DMS 273 (cell line): ENCODE measurements at regions not wholly inside any gene's neighbourhood (a gene's known extent, or its start where the extent isn't known, plus 50 kb on each side); places are given as distances from the start of the nearest gene placed in this dataset.

Experiments used
- DNase-seq: peaks from one replicate; lab custom pipeline; 2025; ENCODE audit not compliant: unreplicated experiment; lab: John Stamatoyannopoulos, UW

DNA sequence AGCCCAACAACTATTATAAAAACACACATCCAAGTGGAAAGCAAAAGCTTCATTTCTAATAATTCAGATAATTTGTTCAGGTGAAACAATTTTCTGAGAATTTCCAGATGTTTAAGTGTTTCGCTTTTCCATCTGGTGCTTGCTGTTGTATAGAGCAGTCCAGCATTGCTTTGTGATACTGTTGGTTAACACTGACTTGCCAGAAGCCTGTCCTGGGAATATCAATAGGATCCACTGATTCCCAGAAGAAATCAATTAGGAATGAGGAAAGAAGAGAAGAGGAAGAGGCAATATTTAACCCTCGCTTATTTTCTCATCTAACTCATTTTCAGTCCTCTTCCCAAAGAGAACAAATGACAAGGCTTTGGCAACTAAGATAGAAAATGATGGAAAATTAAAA, 94.9 kb upstream of the DDIT4L start:
- DNase-seq, result no peak

DNA sequence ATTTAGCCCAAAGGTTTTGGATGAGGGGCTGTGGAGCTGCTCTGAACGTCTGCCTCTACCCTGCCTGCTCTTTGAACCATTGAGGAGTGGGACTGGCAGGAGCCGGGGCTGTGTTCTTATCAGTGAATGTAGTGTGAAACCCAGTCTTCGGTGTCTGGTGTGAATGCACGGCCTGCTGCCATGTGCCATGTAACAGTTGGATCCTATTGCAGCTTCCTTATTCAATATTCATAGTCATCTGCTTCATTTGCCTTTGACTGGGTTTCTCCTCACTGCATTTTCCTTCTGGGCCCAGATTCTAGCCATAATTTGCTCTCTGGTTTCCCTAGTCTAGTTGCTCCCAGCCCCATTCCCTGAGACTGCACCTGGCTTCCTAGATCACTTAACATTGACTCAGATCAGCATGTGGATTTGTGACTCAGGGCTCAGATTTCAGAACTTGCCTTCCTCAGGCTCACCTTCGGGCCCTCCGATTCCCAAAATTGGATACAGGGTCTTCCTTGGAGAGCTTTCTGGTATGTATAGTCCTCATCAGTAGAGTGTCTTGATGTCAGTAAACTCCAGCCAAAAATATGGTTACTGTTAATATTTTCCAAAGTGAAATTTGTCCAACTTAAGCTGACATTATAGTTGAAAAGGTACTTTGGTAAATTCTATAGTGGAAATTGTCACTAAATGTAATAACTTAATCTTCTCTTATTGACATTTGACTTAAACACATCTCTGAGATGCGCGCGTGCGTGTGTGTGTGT, 94.0 kb upstream of the DDIT4L start:
- peak; percentile 41 for DNase-seq

DNA sequence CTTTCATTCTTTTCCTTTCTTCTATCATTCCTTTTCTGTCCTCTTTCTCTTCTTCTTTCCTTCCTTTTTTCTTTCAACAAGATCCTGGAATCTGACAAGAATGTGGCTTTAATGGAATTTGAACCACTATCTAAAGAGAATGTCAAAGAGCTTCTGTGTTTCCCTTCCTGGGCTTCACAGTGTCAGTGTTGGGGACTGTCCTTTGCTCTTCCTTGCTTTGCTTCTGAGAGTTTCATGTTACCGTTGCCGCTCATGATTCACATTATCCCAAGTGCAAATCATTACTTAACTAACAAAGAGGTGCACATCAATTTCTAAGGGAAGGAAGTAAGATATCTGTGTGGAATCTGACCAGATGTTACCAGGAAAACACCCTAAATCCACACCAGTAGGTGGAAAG, 90.5 kb upstream of the DDIT4L start:
- no peak for DNase-seq

DNA sequence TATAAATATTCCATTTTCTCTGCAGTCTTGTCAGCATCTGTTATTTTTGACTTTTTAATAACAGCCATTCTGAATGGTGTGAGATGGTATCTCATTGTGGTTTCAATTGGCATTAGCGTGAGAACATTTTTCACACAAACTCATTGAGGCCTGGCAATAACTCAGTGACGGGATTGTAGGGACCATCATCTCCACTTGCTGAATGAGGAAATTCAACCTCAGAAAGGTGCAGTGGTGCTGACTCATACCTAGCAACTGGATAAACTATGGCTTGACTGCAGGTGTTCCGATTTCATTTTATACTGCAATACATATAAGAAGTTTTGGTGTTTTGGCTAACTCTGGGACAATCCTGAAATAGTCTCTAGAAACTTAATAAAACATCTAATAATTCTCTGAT, 88.3 kb upstream of the DDIT4L start:
- DNase-seq, result no peak

DNA sequence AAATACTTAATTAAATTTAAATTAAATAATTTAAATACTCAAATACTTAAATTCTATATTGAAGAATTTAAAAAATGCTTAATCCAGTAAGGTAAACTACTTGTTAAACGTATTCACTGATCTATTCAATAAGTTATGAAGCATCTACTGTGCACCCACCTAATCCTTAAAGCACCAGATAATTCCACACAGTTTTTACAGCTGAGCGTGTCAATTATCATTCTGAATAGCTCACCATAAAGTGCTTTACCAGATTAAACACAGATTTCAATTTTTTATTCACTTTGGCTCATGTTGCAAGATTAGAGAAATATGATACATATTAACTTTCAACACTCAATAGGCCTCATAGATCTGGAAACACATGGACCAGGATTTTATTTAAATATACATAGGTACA, 79.2 kb upstream of the DDIT4L start:
- no peak for DNase-seq

DNA sequence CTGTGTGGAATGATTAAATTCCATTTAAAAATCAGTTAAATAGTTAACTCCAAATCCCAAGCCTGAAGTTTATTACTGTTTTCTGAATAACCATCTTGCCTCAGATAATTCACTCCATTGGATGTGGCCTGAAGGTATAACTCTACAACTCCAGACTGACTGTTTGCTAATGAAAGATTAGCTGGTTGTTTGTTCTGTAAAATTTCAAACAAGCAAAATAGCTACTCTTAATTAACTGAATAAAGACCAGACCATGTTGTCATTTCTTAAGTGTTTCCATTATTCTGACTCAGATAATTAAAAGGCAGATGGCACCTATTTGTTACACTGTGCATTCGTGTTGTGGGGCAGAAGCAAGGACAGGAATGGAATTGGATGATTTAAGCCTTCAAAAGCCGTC, 78.5 kb upstream of the DDIT4L start:
- DNase-seq, result peak; percentile 0

DNA sequence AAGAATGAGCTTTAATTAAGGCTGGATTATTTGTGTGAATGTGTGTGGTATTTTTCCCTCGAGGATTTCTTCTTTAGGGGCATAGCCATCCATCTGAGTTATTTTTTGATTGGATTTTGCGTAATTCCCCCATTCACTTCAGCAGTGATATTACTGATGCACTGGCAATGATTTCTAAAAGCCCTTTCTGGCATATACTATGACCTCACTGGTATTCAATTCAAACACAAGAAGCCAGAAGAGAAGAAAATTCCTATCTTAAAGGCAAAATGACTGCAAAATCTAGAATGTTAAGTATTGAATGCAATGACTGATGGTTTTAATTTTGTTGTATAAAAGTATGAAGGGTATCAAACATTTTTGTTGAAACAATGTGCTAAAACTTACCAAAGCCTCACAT, 71.1 kb upstream of the DDIT4L start:
- no peak for DNase-seq

DNA sequence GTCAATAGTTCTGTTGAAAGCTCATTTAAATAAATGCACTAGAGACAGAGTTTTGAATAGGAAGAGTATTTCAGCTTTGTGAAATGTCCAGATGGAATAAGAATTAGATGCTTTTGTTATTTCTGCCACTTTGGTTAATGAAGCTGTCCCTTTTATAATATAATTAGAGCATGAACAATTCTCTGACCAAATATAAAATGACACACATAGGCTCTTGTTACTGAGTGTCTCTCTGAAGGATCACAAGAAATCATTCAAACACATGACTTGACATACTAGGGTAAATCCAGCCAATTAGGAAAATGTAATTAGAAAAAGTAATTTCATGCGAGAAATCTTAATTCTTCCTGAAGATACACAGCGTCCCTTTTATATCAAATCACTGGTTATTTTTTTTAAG, 68.4 kb upstream of the DDIT4L start:
- DNase-seq, result no peak

DNA sequence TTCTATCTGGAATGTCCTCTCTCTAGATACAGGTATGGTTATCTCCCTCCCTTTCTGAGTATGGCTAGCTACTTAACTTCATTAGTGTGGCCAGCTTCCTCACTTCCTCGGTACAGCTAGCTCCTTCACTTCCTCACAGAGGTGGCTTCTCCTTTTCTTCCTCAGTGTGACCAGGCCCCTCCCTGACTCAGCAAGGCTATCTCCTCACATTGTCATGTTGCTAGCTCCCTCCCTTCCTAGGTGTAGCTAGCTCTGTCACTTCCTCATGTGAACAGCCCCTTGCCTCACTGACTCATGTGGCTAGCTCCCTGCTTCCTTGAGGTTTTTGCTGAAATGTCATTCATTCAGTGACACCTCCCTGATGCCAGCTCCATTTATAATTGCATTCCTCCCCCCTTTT, 67.3 kb upstream of the DDIT4L start:
- no peak for DNase-seq

DNA sequence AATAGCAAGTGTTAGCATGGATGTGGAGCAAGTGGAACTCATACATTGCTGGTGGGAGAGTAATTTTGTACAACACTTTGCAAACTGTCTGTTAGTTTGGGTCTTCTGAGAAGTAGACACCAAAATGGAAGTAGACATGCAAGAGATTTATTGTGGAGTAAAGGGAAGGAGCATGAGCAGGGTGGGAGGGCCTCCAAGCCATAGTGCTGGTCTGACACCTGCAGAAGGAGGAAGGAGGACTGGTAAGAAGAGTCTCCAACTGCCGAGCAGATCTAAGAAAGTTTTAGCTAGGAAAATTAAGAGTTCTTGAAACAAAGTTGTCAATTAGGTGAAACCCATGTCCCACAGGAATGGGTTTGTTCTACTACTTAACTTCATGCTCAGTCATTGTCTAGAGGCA, 64.0 kb upstream of the DDIT4L start:
- DNase-seq, result no peak

DNA sequence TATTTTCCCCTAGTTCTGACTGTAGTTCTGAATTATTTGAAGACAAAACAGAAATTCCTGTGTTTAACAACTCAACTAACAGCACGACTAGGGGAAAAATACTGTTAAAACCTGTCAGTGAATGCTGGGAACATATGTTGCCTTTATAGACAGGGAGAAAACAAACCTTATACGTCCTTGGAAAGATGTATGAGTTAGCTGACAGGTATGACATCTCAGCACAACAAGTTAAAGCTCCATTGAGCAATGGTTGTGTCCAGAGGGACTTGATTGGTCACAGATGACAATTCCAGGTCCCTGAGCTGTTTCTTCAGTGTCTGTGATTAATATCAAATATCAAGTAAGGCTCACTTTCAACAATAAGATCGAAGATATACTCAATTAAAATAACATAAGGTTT, 58.2 kb upstream of the DDIT4L start:
- DNase-seq, result no peak

DNA sequence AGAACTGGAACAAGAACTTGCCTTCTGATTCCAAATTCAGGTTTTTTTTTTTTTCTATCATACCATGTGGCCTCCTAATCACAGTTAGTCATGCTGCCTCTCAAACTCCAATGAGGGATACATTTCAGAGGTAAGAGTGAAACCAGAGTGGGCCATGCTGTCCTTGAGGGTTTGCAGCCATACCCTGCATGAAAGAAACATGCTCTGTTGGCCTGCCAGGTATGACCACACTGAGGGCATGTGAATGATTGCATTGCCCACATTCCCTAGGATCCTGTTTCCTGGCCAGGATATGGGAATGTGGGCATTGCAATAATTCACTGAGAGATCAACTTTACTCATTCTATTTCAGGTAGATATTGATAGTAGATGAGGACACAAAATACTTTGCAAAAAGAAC, 56.4 kb upstream of the DDIT4L start:
- no peak for DNase-seq

DNA sequence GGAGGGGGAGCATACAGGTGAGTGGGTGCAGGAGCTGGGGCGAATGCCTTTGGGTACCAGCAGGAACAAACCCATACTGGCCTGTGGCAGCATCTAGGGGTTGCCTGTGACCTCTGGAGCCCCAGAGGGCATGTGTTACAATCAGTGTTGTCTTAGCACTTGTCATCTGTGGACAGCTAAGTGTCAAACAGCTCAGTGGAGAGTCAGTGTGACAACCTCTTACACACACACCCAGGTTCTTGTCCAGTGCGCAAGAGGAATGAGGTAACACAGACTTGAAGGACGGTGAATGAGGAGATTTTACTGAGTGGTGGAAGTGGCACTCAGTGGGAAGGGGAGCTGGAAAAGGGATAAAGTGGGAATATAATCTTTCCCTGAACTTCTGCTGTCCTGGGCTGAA, 54.1 kb upstream of the DDIT4L start:
- DNase-seq, result no peak
